ENCODE measurements at regions not wholly inside any gene's neighbourhood (a gene's known extent, or its start where the extent isn't known, plus 50 kb on each side); places are given as distances from the start of the nearest gene placed in this dataset.

GRCh38 chr10:64635906-64636305 lies 1114.7 kb downstream of the REEP3 start:
- Histone ChIP-seq H3K23ac (ENCODE audit: low read length) (no peak overlapping the region), H3K4me3 (ENCODE audit: low read length) (no peak overlapping the region), H3K27ac (ENCODE audit: low read depth, low read length) (no peak overlapping the region), H4K5ac (ENCODE audit: low read length) (no peak overlapping the region), H2BK5ac (ENCODE audit: low read length) (no peak overlapping the region), H4K8ac (ENCODE audit: low read depth, low read length) (no peak overlapping the region), H2AK5ac (ENCODE audit: low read length) (no peak overlapping the region), H3K9ac (ENCODE audit: low read length) (no peak overlapping the region), H3K18ac (ENCODE audit: low read length) (no peak overlapping the region), H3K79me1 (ENCODE audit: low read length) (no peaks in the 10 kb centered on the region), H3K56ac (ENCODE audit: low read length) (no peak overlapping the region), H3K4ac (ENCODE audit: low read depth, low read length) (no peak overlapping the region), H2BK15ac (replicated peaks; ENCODE audit: low read depth) (no peak overlapping the region), H3K27me3 (ENCODE audit: insufficient read depth, low read length, poor library complexity) (no peaks in the 10 kb centered on the region), H3K36me3 (ENCODE audit: control insufficient read depth, insufficient read depth, low read length) (no peaks in the 10 kb centered on the region), H3K4me2 (ENCODE audit: low read length) (no peak overlapping the region), H2BK120ac (ENCODE audit: low read depth, low read length) (no peak overlapping the region), H3K79me2 (ENCODE audit: control insufficient read depth, insufficient read depth, low read length) (no peaks in the 10 kb centered on the region), H3K4me1 (ENCODE audit: control insufficient read depth, low read depth, low read length) (no peaks in the 10 kb centered on the region)
- DNase-seq = no peak

- Histone ChIP-seq H3K79me1 (ENCODE audit: low read length) (no peaks in the 10 kb centered on the region), H2BK15ac (replicated peaks; ENCODE audit: low read depth) (no peak overlapping the region)
These were observed 1115.3 kb downstream of the REEP3 start for GRCh38 chr10:64636461-64636860.

GRCh38 chr10:64637939-64638338 lies 1116.7 kb downstream of the REEP3 start:
- Histone ChIP-seq H4K8ac (ENCODE audit: low read depth, low read length) (no peak overlapping the region), H3K9ac (ENCODE audit: low read length) (no peak overlapping the region), H2BK15ac (replicated peaks; ENCODE audit: low read depth) (no peak overlapping the region), H4K5ac (ENCODE audit: low read length) (no peak overlapping the region), H2BK5ac (ENCODE audit: low read length) (no peak overlapping the region), H2AK5ac (ENCODE audit: low read length) (no peak overlapping the region), H3K79me2 (ENCODE audit: control insufficient read depth, insufficient read depth, low read length) (no peaks in the 10 kb centered on the region), H3K79me1 (ENCODE audit: low read length) (no peaks in the 10 kb centered on the region), H3K18ac (ENCODE audit: low read length) (no peak overlapping the region), H3K36me3 (ENCODE audit: control insufficient read depth, insufficient read depth, low read length) (no peaks in the 10 kb centered on the region), H3K27ac (ENCODE audit: low read depth, low read length) (no peak overlapping the region), H3K23ac (ENCODE audit: low read length) (no peak overlapping the region), H3K4me3 (ENCODE audit: low read length) (no peak overlapping the region), H3K27me3 (ENCODE audit: insufficient read depth, low read length, poor library complexity) (no peaks in the 10 kb centered on the region), H2BK120ac (ENCODE audit: low read depth, low read length) (no peak overlapping the region), H3K4ac (ENCODE audit: low read depth, low read length) (no peak overlapping the region), H3K4me2 (ENCODE audit: low read length) (no peak overlapping the region), H3K56ac (ENCODE audit: low read length) (no peak overlapping the region), H3K4me1 (ENCODE audit: control insufficient read depth, low read depth, low read length) (no peaks in the 10 kb centered on the region)
- DNase-seq = no peak
- whole genome bisulfite sequencing (ENCODE audit: extremely low coverage, insufficient coverage, low lambda C conversion rate) = no CpG with 5 or more reads among the region's 1 CpG

More at GRCh38 chr10:64636461-64636860, 1115.3 kb downstream of the REEP3 start:
- Histone ChIP-seq H4K8ac (ENCODE audit: low read depth, low read length) (no peak overlapping the region), H3K56ac (ENCODE audit: low read length) (no peak overlapping the region), H3K79me2 (ENCODE audit: control insufficient read depth, insufficient read depth, low read length) (no peaks in the 10 kb centered on the region), H4K5ac (ENCODE audit: low read length) (no peak overlapping the region), H2AK5ac (ENCODE audit: low read length) (no peak overlapping the region), H3K27me3 (ENCODE audit: insufficient read depth, low read length, poor library complexity) (no peaks in the 10 kb centered on the region), H2BK120ac (ENCODE audit: low read depth, low read length) (no peak overlapping the region), H3K4ac (ENCODE audit: low read depth, low read length) (no peak overlapping the region), H3K4me2 (ENCODE audit: low read length) (no peak overlapping the region), H3K36me3 (ENCODE audit: control insufficient read depth, insufficient read depth, low read length) (no peaks in the 10 kb centered on the region), H3K9ac (ENCODE audit: low read length) (no peak overlapping the region), H3K23ac (ENCODE audit: low read length) (no peak overlapping the region), H3K27ac (ENCODE audit: low read depth, low read length) (no peak overlapping the region), H3K18ac (ENCODE audit: low read length) (no peak overlapping the region), H3K4me3 (ENCODE audit: low read length) (no peak overlapping the region), H3K4me1 (ENCODE audit: control insufficient read depth, low read depth, low read length) (no peaks in the 10 kb centered on the region), H2BK5ac (ENCODE audit: low read length) (no peak overlapping the region)
- WGBS (ENCODE audit: extremely low coverage, insufficient coverage, low lambda C conversion rate) = no CpG with 5 or more reads among the region's 3 CpGs
- DNase-seq = peak; percentile 65

GRCh38 chr10:64648915-64649314 lies 1127.7 kb downstream of the REEP3 start:
- no peaks in the 10 kb centered on the region for H3K27me3 ChIP-seq (ENCODE audit: insufficient read depth, low read length, poor library complexity)
- H2BK5ac ChIP-seq (ENCODE audit: low read length) = no peak overlapping the region
- no peak overlapping the region for H4K5ac ChIP-seq (ENCODE audit: low read length)
- no peak overlapping the region for H3K4ac ChIP-seq (ENCODE audit: low read depth, low read length)
- no peak overlapping the region for H3K4me2 ChIP-seq (ENCODE audit: low read length)
- no peak overlapping the region for H2AK5ac ChIP-seq (ENCODE audit: low read length)
- DNase-seq = peak; percentile 48
- no peak overlapping the region for H3K18ac ChIP-seq (ENCODE audit: low read length)
- H3K23ac ChIP-seq (ENCODE audit: low read length) = no peak overlapping the region
- H3K4me3 ChIP-seq (ENCODE audit: low read length) = no peak overlapping the region
- no peak overlapping the region for H3K27ac ChIP-seq (ENCODE audit: low read depth, low read length)
- no CpG with 5 or more reads among the region's 3 CpGs for WGBS (ENCODE audit: extremely low coverage, insufficient coverage, low lambda C conversion rate)
- no peaks in the 10 kb centered on the region for H3K36me3 ChIP-seq (ENCODE audit: control insufficient read depth, insufficient read depth, low read length)
- no peak overlapping the region for H2BK15ac ChIP-seq (replicated peaks; ENCODE audit: low read depth)
- no peaks in the 10 kb centered on the region for H3K79me1 ChIP-seq (ENCODE audit: low read length)
- H3K4me1 ChIP-seq (ENCODE audit: control insufficient read depth, low read depth, low read length) = no peaks in the 10 kb centered on the region
- H4K8ac ChIP-seq (ENCODE audit: low read depth, low read length) = no peak overlapping the region
- H3K9ac ChIP-seq (ENCODE audit: low read length) = no peak overlapping the region
- no peaks in the 10 kb centered on the region for H3K79me2 ChIP-seq (ENCODE audit: control insufficient read depth, insufficient read depth, low read length)
- H2BK120ac ChIP-seq (ENCODE audit: low read depth, low read length) = no peak overlapping the region
- no peak overlapping the region for H3K56ac ChIP-seq (ENCODE audit: low read length)

GRCh38 chr10:64658528-64658927 lies 1137.3 kb downstream of the REEP3 start:
- no peak overlapping the region for H3K18ac ChIP-seq (ENCODE audit: low read length)
- no peak overlapping the region for H3K56ac ChIP-seq (ENCODE audit: low read length)
- H3K79me1 ChIP-seq (ENCODE audit: low read length) = no peaks in the 10 kb centered on the region
- no peak overlapping the region for H2BK15ac ChIP-seq (replicated peaks; ENCODE audit: low read depth)
- H2BK5ac ChIP-seq (ENCODE audit: low read length) = no peak overlapping the region
- DNase-seq = peak; percentile 47
- H2BK120ac ChIP-seq (ENCODE audit: low read depth, low read length) = no peak overlapping the region
- H3K4me3 ChIP-seq (ENCODE audit: low read length) = no peak overlapping the region
- no CpG with 5 or more reads among the region's 2 CpGs for WGBS (ENCODE audit: extremely low coverage, insufficient coverage, low lambda C conversion rate)
- no peaks in the 10 kb centered on the region for H3K79me2 ChIP-seq (ENCODE audit: control insufficient read depth, insufficient read depth, low read length)
- H3K27ac ChIP-seq (ENCODE audit: low read depth, low read length) = no peak overlapping the region
- H3K9ac ChIP-seq (ENCODE audit: low read length) = no peak overlapping the region
- no peak overlapping the region for H4K8ac ChIP-seq (ENCODE audit: low read depth, low read length)
- H3K27me3 ChIP-seq (ENCODE audit: insufficient read depth, low read length, poor library complexity) = no peaks in the 10 kb centered on the region
- no peak overlapping the region for H2AK5ac ChIP-seq (ENCODE audit: low read length)
- no peaks in the 10 kb centered on the region for H3K4me1 ChIP-seq (ENCODE audit: control insufficient read depth, low read depth, low read length)
- H3K4ac ChIP-seq (ENCODE audit: low read depth, low read length) = no peak overlapping the region
- H3K23ac ChIP-seq (ENCODE audit: low read length) = no peak overlapping the region
- H3K4me2 ChIP-seq (ENCODE audit: low read length) = no peak overlapping the region
- no peaks in the 10 kb centered on the region for H3K36me3 ChIP-seq (ENCODE audit: control insufficient read depth, insufficient read depth, low read length)
- H4K5ac ChIP-seq (ENCODE audit: low read length) = no peak overlapping the region

GRCh38 chr10:64659311-64659710 lies 1138.1 kb downstream of the REEP3 start:
- H3K23ac ChIP-seq (ENCODE audit: low read length) = no peak overlapping the region
- no peak overlapping the region for H3K56ac ChIP-seq (ENCODE audit: low read length)
- H3K4ac ChIP-seq (ENCODE audit: low read depth, low read length) = no peak overlapping the region
- WGBS (ENCODE audit: extremely low coverage, insufficient coverage, low lambda C conversion rate) = no CpG with 5 or more reads among the region's 1 CpG
- H2BK5ac ChIP-seq (ENCODE audit: low read length) = no peak overlapping the region
- no peak overlapping the region for H2AK5ac ChIP-seq (ENCODE audit: low read length)
- H3K79me2 ChIP-seq (ENCODE audit: control insufficient read depth, insufficient read depth, low read length) = no peaks in the 10 kb centered on the region
- H4K8ac ChIP-seq (ENCODE audit: low read depth, low read length) = no peak overlapping the region
- no peaks in the 10 kb centered on the region for H3K79me1 ChIP-seq (ENCODE audit: low read length)
- no peak for DNase-seq
- H3K27me3 ChIP-seq (ENCODE audit: insufficient read depth, low read length, poor library complexity) = no peaks in the 10 kb centered on the region
- H3K4me1 ChIP-seq (ENCODE audit: control insufficient read depth, low read depth, low read length) = no peaks in the 10 kb centered on the region
- H3K18ac ChIP-seq (ENCODE audit: low read length) = no peak overlapping the region
- H2BK15ac ChIP-seq (replicated peaks; ENCODE audit: low read depth) = no peak overlapping the region
- no peak overlapping the region for H2BK120ac ChIP-seq (ENCODE audit: low read depth, low read length)
- H3K4me3 ChIP-seq (ENCODE audit: low read length) = no peak overlapping the region
- H3K36me3 ChIP-seq (ENCODE audit: control insufficient read depth, insufficient read depth, low read length) = no peaks in the 10 kb centered on the region
- no peak overlapping the region for H3K4me2 ChIP-seq (ENCODE audit: low read length)
- H3K9ac ChIP-seq (ENCODE audit: low read length) = no peak overlapping the region
- no peak overlapping the region for H4K5ac ChIP-seq (ENCODE audit: low read length)
- H3K27ac ChIP-seq (ENCODE audit: low read depth, low read length) = no peak overlapping the region

All from mesendoderm (in vitro differentiated cells).